ENCODE measurements at regions not wholly inside any gene's neighbourhood (a gene's known extent, or its start where the extent isn't known, plus 50 kb on each side); places are given as distances from the start of the nearest gene placed in this dataset.
"Not testable (repeated sequence)": the region's sequence is repeated elsewhere in the genome, so short reads cannot be mapped to it uniquely, and the experiment has no call there.

DNA sequence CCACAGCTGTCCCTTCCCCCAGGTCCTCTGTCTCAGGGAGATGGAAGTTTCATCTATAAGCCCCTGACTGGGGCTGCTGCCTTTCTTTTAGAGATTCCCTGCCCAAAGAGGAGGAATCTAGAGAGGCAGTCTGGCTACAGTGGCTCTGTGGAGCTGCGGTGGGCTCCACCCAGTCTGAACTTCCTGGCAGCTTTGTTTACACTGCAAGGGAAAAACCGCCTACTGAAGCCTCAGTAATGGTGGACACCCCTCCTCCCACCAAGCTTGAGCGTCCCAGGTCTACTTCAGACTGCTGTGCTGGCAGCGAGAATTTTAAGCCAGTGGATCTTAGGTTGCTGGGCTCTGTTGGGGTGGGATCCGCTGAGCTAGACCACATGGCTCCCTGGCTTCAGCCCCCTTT lies 184.1 kb upstream of the SLC35B3 start:
- TF ChIP-seq, protein P1, sequence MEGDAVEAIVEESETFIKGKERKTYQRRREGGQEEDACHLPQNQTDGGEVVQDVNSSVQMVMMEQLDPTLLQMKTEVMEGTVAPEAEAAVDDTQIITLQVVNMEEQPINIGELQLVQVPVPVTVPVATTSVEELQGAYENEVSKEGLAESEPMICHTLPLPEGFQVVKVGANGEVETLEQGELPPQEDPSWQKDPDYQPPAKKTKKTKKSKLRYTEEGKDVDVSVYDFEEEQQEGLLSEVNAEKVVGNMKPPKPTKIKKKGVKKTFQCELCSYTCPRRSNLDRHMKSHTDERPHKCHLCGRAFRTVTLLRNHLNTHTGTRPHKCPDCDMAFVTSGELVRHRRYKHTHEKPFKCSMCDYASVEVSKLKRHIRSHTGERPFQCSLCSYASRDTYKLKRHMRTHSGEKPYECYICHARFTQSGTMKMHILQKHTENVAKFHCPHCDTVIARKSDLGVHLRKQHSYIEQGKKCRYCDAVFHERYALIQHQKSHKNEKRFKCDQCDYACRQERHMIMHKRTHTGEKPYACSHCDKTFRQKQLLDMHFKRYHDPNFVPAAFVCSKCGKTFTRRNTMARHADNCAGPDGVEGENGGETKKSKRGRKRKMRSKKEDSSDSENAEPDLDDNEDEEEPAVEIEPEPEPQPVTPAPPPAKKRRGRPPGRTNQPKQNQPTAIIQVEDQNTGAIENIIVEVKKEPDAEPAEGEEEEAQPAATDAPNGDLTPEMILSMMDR (IDR thresholded peaks at IDR 0.05) = not testable (repeated sequence)
- not testable (repeated sequence) for TF ChIP-seq POLR2A (IDR thresholded peaks at IDR 0.05)
